ENCODE measurements at regions not wholly inside any gene's neighbourhood (a gene's known extent, or its start where the extent isn't known, plus 50 kb on each side); places are given as distances from the start of the nearest gene placed in this dataset.

DNA sequence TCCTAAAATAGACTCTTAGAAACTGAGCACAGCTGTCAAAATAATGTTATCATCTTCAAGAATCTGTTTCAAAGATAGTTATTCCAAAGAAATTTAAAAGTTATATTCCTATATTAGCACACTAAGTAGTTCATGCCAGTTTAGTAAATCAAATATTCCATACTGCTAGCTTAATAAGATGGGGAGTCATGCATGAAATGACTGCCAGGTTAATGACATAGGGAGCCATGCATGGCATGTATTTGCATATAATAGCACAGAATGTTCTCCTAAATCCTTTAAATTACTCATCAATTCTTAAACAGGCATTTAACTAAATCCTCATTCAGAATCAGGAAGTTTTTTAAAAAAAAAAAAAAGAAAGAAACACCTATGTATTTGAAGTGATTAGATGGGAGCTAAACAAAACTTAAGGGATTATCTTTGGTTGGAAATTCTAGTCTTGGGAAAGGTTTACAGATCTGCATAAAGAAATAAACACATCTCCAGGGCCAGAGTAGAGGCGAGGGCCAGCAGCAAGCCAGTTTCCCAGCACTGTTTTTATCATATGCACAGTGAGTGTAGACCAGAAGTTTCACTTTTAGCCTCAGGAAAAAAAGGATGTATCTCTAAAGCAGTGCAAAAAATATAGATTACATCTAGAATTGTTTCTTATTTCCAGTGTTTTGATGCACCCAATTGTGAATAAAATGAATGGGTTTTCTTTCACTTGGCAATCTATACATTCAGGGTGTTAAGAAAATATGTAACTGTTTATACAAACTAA, 366.4 kb upstream of the AGTR1 start:
- DNase-seq, result no peak

DNA sequence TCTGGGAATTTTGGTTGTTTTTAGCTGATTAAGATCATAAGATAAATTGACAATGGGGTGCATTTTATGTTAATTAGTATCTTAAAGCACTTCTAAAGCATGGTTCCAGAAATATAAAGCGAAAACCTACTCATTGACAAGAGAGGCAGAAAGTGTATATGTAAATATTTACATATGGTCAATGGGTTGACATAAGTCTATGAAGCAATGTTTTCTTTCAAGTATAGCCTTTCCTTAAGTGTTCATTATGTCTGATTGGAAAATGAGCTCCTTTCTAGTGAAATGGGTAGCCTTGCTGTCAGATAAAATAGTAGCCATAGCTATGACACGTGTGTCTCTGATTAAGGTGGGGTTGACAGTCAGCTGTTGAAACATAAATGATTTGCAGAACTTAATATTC, 365.2 kb upstream of the AGTR1 start:
- DNase-seq, result peak; percentile 24

DNA sequence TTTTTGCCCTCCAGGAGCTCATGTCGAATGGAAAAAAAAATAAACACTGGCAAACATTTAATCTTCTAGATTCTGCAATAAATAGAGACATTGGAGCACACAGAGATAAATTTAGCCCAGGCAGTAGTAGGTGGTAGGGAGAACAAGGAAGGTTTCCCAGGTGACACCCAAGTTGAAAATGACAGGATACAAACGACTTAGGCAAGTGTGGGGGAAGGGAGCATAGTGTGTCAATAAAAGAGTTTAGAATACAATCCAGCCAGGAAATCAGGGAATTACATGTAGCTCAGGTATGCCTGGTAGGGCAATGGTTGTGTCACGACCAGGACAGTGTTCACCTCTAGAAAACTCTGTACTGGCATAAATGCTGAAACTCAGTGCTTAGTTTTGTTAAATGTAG, 364.6 kb upstream of the AGTR1 start:
- DNase-seq, result peak; percentile 61

DNA sequence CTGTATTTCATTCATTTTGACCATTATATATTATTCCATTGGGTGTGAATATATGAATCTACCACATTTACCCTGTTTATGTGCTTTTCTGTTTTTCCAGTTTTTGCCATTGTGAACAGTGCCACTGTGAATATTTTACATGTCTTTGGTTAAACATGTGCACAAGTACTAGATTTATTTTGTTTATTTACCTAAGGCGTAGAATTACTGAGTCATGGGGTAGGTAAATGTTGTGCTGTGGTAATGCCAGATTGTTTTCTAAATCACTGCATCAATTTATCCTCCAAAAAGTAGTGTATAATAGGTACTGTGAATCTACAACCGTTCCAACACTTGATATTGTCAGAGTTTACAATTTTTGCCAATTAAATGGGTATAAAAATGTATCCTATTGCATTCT, 362.1 kb upstream of the AGTR1 start:
- no peak for DNase-seq

DNA sequence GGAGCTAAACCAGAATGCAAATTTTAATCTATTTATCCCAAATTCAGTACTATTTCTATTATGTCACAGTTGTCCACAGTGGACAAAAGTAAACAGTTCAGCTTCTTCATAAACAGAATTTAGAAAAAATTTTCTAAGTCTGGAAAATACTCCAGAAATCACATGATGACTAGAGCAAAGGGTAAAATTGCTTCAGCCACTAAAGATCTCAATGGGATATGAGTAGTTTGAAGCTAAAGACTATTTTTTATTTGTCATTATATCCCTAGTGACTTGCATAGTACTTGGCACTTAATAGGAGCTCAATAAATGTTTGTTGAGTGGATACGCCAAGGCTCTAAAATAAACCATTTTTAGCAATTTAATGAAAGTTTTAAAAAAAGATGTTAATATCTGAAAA, 354.3 kb upstream of the AGTR1 start:
- no peak for DNase-seq

DNA sequence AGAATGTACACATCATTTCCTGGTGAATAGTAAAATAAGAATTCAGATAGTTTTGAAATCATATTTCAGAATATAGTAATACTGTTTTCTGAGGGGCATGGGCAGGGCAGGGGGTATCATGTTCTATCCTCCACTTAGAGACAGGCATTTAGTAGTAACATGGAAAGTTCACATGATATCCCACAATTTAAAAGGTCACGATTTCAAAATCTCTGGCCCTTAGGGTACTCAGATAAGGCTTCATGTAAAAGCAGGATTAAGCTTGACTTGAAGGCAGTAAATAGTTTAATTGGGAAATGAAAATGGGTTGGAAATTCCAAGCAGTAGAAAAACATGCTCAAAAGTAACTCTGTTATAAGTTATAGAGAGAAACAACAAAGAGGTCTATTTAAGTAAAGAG, 353.2 kb upstream of the AGTR1 start:
- DNase-seq, result no peak

DNA sequence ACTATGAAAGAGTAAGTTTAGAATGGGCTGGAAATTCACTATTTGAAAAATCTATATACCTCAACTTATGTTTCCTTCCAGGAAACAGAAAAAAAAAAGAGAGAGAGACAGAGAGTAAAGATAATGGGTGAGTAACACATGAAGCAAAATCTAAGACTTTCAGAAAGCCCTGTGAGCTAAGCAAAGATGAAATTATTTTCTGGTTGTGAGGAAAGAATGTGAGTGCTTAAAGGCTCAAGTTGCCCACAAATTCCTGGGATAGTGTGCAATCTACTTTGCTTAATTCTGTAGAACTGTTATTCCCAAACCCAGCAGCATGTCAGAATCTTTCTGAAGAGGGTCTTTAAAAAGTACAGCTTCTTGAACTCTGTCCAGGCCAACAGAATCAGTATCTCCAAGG, 337.7 kb upstream of the AGTR1 start:
- no peak for DNase-seq

DNA sequence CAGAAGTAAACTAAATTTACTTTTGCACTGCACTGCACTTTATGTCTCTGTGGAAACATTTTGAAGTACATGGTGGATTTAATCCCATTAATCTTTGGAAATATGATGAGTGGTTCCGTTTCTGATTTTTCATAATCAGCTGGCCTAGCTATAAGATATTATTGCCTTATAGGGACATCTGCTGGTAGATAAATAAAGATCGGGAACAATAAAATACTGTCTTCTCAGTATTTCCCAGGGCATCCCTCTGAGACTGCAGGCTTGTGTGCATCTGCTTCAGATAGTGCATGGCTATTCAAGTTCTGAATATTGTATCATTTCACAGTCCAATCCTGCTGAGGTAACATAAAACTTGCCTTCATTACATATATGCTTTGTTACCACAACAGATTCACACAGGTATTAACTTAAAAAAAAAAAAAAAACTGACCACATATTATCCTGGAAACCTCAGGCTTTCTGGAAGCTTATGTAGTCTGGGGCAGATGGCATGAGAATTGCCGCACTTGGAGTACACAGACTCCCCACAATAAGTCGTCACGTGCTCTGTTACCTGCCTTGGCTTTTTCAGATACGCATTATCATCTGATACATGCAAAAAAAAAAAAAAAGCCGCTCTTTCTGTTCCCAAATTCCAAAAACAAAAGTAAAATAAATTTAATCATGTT, 330.8 kb upstream of the AGTR1 start:
- peak; percentile 11 for DNase-seq

DNA sequence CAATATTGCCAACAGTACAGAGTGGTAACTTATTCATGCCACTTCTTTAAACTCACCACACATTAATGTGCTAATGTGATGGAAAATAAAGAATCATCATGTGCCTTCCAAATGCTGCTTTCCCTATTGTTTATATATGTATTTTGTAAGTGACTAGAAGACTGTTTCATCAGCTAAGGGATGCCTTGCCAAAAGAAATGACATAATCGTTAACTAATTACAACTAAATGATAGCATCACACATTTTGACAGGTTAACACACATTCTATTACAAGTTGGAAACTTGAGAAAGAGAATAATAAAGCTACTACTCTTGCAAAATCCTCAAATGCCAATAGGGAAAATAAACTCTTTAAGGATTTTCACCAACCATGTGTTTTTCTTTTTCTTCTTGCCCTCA, 329.9 kb upstream of the AGTR1 start:
- no peak for DNase-seq

DNA sequence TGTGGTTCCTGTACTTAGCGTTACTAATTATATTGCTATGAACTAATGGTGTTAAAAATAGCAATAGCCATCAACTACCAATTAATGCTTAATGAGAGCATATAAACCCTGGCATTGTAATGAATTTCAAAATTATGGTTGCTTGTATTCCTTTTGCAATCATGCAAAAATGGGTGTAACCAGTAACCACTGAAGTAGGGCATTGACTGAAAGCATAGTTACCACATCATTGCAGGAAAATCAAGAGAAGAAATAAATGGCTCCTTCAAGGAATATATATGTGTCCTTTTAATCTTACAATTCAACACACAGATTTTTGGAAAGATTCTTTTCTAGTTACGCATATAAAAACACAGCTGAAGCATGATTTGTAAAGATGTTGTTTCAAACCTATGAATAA, 328.3 kb upstream of the AGTR1 start:
- no peak for DNase-seq

DNA sequence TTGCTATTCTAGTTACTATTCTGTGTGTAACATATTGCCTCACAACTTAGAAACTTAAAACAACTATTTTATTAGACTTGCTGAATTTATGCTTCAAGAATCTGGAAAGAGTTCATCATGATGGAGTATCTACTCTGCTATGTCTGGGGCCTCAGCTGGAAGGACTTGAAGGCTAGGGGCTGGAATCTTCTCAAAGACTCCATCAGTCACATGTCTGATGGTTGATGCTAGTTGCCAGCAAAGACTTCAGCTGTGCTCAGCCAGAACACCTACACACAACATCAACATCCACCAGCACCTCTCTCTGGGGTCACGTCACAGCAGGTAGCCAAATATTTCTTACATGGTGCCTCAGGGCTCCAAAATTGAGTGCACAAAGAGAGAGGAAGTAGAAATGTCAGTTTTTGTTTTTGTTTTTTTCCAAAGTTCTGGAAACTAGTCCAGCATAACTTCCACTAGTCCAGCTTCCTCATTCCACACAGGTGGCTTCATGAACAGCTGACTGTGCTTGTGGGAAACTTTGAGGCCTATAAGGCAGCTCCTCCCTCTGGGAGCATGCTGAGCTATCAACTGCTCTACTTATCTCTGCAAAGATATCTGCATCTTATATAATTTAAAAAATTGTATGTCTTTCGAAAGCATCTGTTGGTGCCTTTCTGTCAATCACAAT, 325.4 kb upstream of the AGTR1 start:
- no peak for DNase-seq

DNA sequence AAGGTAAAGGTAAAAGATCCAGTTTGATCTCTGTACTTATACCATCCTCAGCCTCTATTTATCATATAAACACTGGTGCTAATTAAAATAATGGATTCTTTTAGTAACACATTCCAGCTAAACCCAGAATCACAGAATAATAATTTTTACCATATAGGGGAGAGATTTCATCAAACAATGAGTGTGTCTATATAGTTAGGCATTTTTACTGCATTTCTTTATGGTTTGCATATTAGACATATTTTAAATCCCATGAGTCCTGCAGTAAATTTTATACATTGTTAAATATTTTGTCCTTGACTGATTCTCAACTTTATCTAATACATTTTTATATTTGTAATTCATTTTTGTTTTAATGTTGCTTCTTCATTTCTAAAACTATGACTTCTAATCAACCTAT, 323.7 kb upstream of the AGTR1 start:
- no peak for DNase-seq

DNA sequence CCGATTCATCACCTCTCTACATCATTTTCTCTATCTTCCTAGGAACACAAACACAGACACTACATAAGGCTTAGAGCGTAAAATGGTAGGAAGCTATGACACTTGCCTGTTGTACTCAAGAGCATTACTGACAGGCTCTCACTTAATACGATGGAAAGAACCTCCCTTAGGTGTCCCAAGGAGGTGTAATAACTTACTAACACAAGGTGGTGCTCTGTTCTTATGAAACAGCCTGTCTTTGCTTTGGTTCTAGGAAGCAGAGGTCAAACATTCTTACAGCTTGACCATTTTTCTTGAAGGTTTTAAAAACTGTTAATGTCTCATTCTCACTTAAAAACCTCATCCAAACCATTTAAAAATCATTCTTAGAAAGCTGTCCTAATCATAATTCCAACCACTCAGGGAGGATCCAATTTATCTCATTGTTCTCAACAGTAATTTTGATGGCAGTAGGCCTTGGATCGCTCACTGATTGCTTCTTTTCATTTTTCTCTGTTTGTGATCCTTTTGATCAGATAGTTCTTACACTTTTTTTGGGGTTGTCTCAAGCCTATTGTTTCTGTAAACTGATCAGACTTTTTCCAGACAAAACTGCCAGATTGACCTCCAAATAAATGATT, 317.8 kb upstream of the AGTR1 start:
- DNase-seq, result peak; percentile 16

DNA sequence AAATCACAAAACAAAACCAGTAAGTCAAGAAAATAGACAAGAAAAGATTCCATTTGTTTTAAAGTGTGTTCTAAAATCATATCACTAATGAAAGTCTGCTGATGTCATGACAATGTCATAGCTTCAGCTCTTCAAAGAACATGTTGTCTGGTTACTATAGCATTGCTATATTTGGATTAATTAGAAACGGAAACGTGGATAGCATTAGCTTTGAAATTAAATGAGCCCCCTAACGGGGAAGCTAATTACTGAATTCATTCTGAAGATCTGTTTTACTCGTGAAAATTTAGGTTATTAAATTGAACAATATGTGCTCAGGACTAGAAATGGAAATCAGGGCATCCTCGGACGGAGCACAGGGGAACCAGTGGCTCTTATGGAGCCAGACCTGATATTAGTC, 316.7 kb upstream of the AGTR1 start:
- DNase-seq, result no peak

DNA sequence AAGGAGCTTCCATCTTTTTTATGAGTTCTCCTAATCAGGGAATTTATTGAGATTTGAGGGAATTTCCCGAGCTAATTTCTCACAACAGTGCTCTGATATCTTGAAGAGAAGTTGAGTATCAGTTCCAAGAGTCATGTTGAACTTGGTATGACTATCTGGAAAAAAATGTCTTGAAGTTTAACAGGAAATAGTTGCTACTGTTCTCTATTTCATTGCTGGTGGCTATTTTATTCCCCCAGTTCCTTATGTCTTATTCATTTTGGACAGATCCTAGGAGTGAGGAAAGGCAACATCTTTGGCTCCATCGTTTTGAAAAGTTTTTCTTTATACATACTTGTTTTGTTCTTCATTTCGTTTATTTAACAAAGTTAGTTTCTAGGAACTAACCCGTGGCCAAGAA, 307.8 kb upstream of the AGTR1 start:
- no peak for DNase-seq

DNA sequence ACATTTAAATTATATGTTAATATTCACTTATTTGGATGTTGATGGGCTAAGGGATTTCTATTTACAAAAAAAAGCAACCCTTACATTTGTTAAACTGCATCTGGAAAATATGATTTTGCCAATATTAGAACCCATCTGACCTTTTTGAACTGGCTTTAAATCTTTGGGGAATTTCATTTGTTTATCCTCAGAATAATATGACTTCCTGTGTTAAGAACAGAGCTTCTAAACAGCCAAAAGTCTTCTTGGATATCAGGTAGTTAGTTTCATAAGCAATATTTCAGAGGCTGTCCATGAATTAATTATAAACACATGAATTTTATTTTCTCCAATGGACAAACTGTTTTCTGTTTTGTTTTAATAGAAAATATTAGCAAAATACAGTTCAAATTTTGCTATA, 301.9 kb upstream of the AGTR1 start:
- DNase-seq, result no peak

DNA sequence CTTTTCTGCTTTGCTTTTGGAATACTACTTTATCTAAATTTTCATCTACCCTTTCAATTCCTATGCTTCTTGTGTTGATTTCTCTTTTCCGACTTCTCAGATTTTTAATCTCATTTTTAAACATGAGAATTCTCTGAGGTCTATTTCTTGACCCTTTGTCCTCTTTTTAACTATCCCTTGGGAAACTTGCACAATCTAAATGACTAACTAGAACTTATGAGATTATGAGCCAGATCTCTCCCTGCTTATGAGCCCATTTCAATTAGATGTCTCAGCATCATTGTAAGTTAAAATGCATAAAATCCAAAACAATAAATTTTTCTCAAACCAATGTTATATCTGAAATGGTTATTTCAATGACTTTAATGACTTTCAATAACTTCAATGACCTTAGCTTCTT, 296.9 kb upstream of the AGTR1 start:
- no peak for DNase-seq

DNA sequence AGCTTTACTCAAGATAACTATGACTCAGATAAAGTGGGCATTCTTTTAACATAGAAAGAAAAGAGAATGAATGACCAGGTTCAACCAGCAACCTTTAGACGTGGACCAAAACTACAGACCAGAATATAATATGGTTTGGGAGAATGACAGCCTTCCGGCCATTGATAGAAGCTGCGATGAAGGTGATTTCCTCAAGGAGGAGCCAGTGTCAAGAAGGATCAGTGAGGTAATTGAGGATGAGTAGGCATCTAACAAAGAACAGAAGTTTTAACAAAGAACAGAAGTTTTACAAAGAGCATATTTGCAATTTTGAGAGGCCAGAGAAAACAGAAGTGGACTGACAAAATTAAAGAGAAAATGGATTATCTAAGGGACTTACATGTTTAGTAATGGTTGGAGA, 289.0 kb upstream of the AGTR1 start:
- no peak for DNase-seq

DNA sequence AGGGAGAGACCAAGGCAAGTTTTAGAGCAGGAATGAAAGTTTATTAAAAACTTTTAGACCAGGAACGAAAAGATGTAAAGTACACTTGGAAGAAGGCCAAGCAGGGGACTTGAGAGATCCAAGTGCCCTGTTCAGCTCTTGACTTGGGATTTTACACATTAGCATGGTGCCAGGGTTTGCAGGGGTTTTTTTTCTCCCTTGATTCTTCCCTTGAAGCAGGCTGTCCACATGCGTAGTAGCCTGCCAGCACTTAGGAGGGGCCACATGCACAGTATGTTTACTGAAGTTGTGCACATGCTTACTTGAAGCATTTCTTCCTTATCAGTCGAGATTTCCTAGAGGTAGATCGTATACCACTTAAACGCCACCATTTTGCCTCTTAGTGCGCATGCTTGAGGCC, 277.5 kb upstream of the AGTR1 start:
- DNase-seq, result no peak

DNA sequence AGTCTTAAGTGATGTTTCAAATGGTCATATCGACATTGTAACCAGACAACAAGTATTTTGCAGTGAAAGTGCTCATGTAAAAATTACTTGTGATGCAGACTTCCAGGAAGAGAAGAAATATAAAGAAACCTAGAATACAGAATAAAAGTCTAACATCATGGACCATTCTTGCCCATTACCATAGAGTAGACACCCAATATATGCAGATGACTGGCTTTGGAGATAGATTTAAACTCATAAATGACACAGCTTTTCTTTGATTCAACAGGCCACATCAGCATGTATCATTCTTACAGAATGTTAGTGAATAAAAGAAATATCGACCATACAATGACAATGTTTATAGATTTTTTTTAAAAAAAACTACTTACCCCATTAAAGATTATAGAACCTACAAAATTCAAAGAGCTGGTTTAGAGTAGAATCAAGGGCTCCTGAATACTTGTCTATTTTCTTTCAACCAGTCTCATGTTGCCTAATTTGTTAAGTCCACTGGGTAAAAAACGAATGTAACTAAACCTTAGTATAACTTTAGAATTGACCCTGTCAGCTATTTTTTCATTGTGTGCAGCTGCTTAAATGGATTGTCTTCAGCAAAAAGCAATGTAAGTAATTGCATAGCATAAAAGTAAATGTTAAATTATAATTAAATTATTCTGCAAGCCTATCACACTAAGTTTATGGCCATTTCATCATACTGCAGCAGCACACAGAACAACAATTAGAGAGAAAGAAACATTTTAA, 268.7 kb upstream of the AGTR1 start:
- DNase-seq, result no peak

DNA sequence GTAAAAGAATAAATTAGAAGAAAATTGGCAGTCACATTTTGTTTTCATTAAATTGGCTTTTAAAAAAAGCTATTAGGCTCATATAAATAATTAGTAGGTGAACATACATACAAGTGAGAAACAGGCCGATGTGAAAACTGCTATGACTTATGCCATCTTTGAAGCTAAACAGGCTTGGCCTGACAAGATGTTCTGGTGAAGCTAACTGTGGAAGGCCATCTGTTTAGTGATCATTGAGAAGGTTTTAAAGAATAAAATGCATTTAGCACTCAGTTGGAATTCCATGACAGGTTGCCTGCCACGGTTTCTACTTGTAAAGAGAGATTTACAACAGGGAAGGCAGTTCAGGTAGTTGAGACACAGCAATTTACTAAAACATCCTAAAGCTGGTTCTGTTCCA, 264.0 kb upstream of the AGTR1 start:
- no peak for DNase-seq

DNA sequence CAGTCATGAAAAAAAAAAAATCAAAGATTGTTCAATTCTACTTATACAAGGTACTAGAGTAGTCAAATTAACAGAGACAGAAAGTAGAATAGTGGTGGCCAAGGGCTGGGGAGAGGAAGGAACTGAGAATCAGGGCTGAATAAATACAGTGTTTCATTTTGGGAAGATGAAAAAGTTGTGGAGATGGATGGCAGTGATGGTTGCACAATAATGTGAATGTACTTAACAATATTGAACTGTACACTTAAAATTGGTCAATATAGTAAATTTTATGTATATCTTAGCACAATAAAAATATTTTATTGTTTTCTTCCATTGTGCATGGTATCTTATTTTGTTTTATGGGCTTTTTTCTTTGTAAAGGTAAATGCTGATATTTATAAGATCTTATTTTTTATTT, 262.2 kb upstream of the AGTR1 start:
- DNase-seq, result no peak

DNA sequence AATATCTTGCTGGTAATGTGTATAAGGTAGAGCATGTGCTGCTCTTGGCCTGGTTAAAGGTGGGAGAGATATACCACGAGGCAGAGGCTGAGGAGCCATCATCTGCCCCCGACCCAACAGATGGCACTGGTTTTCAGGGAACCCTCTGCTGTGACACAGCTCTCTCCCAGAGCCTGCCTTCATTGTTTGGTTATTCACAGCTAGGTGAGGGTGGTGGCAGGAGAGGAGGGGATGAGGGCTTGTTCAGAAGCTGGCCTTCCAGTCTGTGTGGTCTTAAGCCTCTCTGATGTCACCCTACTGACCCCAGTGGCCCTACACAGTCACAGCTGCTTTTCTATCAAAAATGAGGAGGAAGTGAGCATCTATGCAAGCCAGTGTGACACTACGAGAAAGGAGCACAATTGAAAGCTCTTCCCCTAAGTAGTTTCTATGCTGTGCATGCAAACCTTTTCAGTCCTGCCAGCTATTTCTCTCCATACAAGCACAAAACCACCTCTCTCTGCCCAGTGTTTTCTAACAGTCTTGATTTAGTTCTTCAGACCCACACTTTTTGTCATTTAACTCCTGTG, 258.4 kb upstream of the AGTR1 start:
- no peak for DNase-seq

Data from NCI-H2029 (cell line).